NCI-H2029 treated with DMSO at 0.1 percent for 48 hours (cell line): ENCODE measurements at regions not wholly inside any gene's neighbourhood (a gene's known extent, or its start where the extent isn't known, plus 50 kb on each side); places are given as distances from the start of the nearest gene placed in this dataset.
A peak's percentile ranks its signal among the peaks of the same experiment; 100 is the strongest.
"Not testable (repeated sequence)": the region's sequence is repeated elsewhere in the genome, so short reads cannot be mapped to it uniquely, and the experiment has no call there.

Source experiments
- DNase-seq: peaks from one replicate; lab custom pipeline; 2025; lab: John Stamatoyannopoulos, UW

- no peak for DNase-seq
These were observed 99.0 kb upstream of the MAGI2 start for GRCh38 chr7:79552463-79552862.

- DNase-seq, result no peak
These were observed 95.3 kb upstream of the MAGI2 start for GRCh38 chr7:79548727-79549126.

- DNase-seq, result no peak
These were observed 93.7 kb upstream of the MAGI2 start for GRCh38 chr7:79547132-79547531.

- no peak for DNase-seq
These were observed 87.1 kb upstream of the MAGI2 start for GRCh38 chr7:79540592-79540991.

- DNase-seq, result no peak
These were observed 80.7 kb upstream of the MAGI2 start for GRCh38 chr7:79534128-79534527.

- no peak for DNase-seq
These were observed 78.6 kb upstream of the MAGI2 start for GRCh38 chr7:79531905-79532664.

- DNase-seq, result no peak
These were observed 77.6 kb upstream of the MAGI2 start for GRCh38 chr7:79531116-79531515.

GRCh38 chr7:79529881-79530235 lies 76.4 kb upstream of the MAGI2 start:
- DNase-seq, result no peak

- DNase-seq, result no peak
These were observed 75.9 kb upstream of the MAGI2 start for GRCh38 chr7:79529214-79529880.

- DNase-seq, result peak; percentile 16
These were observed 75.0 kb upstream of the MAGI2 start for GRCh38 chr7:79528421-79528820.

GRCh38 chr7:79524048-79524447 lies 70.6 kb upstream of the MAGI2 start:
- no peak for DNase-seq

GRCh38 chr7:79523436-79523835 lies 70.0 kb upstream of the MAGI2 start:
- no peak for DNase-seq

GRCh38 chr7:79520543-79520942 lies 67.1 kb upstream of the MAGI2 start:
- DNase-seq, result no peak

GRCh38 chr7:79515358-79515757 lies 61.9 kb upstream of the MAGI2 start:
- DNase-seq, result no peak

GRCh38 chr7:79513261-79513660 lies 59.8 kb upstream of the MAGI2 start:
- DNase-seq, result no peak

- DNase-seq, result no peak
These were observed 58.8 kb upstream of the MAGI2 start for GRCh38 chr7:79512261-79512660.

GRCh38 chr7:79511056-79511455 lies 57.6 kb upstream of the MAGI2 start:
- DNase-seq, result not testable (repeated sequence)

GRCh38 chr7:79507131-79507530 lies 53.7 kb upstream of the MAGI2 start:
- no peak for DNase-seq

GRCh38 chr7:79506481-79506880 lies 53.0 kb upstream of the MAGI2 start:
- DNase-seq, result no peak

- DNase-seq, result no peak
These were observed 51.3 kb upstream of the MAGI2 start for GRCh38 chr7:79504607-79505389.
